SU-DHL-6 (cell line): ENCODE measurements at regions not wholly inside any gene's neighbourhood (a gene's known extent, or its start where the extent isn't known, plus 50 kb on each side); places are given as distances from the start of the nearest gene placed in this dataset.

Source experiments
- H2AFZ ChIP-seq: fragments of 200-600 bp; sonication (generic); 2 replicates; pipeline ENCODE4 v1.6.1; 2014; ENCODE audit warnings: low read depth, mild to moderate bottlenecking, moderate library complexity, mixed read lengths, antibody characterized with exemption, low read length; ENCODE audit not compliant: severe bottlenecking
- H3F3A ChIP-seq: fragments of 200-600 bp; shearing (Covaris generic); 2 replicates; pipeline ENCODE4 v1.6.0; 2016; ENCODE audit warnings: antibody characterized with exemption, mild to moderate bottlenecking; ENCODE audit not compliant: insufficient read depth
- H3K27ac ChIP-seq: fragments of 200-600 bp; sonication (generic); 2 replicates; pipeline ENCODE4 v1.5.1; 2016; ENCODE audit warnings: low read depth, mild to moderate bottlenecking, low read length, moderate library complexity, mixed read lengths
- H3K27me3 ChIP-seq: fragments of 200-600 bp; sonication (generic), shearing (Covaris generic); 2 replicates; pipeline ENCODE4 v1.6.0; 2014; ENCODE audit warnings: mild to moderate bottlenecking, low read length
- H3K36me3 ChIP-seq: fragments of 200-600 bp; sonication (generic); 2 replicates; pipeline ENCODE4 v1.6.1; 2014; ENCODE audit warnings: mild to moderate bottlenecking, low read length, mixed read lengths
- H3K4me2 ChIP-seq: fragments of 300-600, 200-600 bp; shearing (Covaris generic), sonication (generic); 2 replicates; pipeline ENCODE4 v1.6.0; 2014; ENCODE audit warnings: low read length, low read depth, mild to moderate bottlenecking; ENCODE audit not compliant: poor library complexity, severe bottlenecking
- H3K4me3 ChIP-seq: fragments of 200-600 bp; sonication (generic); 2 replicates; pipeline ENCODE4 v1.5.1; 2014; ENCODE audit warnings: antibody characterized with exemption, low read length, mild to moderate bottlenecking, mixed read lengths; ENCODE audit not compliant: insufficient read depth, poor library complexity, severe bottlenecking
- H3K79me2 ChIP-seq: fragments of 200-600 bp; sonication (generic); 2 replicates; pipeline ENCODE4 v1.6.1; 2014; ENCODE audit warnings: mild to moderate bottlenecking, low read length, moderate library complexity; ENCODE audit not compliant: insufficient read depth
- H3K9ac ChIP-seq: fragments of 200-600 bp; sonication (generic); 2 replicates; pipeline ENCODE4 v1.7.0; 2014; ENCODE audit warnings: mild to moderate bottlenecking, low read length
- H3K9me2 ChIP-seq: fragments of 200-600 bp; sonication (generic); replicated peaks from 2 replicates; pipeline ENCODE4 v1.6.1; 2014; ENCODE audit warnings: low read length; ENCODE audit not compliant: insufficient read depth
- H3K9me3 ChIP-seq: fragments of 200-600 bp; sonication (generic); 2 replicates; pipeline ENCODE4 v1.6.1; 2014; ENCODE audit warnings: low read length, mixed read lengths; ENCODE audit not compliant: insufficient read depth
- H4K20me1 ChIP-seq: fragments of 200-600 bp; sonication (generic); 2 replicates; pipeline ENCODE4 v1.6.1; 2014; ENCODE audit warnings: low read depth, mild to moderate bottlenecking, antibody characterized with exemption, low read length, moderate library complexity, mixed read lengths
- EZH2phosphoT487 ChIP-seq: fragments of 200-600 bp; sonication (generic), shearing (Covaris generic); conservative IDR thresholded peaks from 2 replicates; pipeline ENCODE4 v1.6.1; 2018; ENCODE audit warnings: mild to moderate bottlenecking, antibody characterized with exemption, low read length, moderate library complexity, mixed read lengths
- TF ChIP-seq, protein P1 (sequence below): fragments of 200-600 bp; sonication (generic); IDR thresholded peaks from one replicate; pipeline ENCODE4 v1.5.1; 2017; ENCODE audit warnings: antibody characterized with exemption, mild to moderate bottlenecking, low read length, moderate library complexity; ENCODE audit not compliant: insufficient read depth, poor library complexity, severe bottlenecking

DNA sequence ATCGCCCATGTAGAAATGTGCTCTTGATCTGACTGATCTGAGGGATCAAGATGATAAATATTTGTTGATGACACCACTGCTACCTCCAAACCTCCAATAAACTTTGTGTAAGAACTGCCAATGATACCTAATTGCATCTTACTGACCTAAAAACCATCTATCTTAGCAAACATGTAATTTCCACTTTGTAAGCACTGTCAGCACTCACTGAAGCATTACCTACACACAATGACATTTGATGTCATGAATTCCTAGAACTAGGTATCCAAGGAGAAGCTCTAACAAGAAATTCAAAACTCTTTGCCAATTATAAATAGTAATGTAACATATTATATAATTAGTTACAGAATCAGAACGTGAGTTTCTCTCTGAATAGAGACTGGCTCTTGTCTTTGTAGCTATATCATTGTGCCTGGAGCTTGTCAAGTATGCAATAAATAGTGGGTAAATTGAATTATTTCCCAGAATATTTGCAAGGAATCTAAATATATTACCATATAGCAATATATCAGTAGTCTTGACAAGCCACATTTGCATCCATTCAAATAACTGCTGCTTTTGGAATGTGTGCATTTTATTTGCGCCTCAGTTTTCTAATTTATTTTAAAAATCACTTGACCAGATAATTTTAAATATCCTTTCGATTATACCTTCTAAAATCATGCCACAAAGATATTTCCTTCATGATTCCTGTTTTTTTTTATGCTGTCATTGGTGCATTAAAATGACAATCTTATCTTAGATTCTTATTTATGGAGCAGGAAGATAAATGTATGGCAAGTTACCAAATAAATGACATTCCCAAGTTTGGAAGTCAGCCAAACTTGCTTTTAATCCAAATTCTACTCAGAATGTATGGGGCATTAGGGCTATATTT lies 232.3 kb upstream of the NEIL3 start:
- TF ChIP-seq EZH2phosphoT487: no peak
- TF ChIP-seq, protein P1, sequence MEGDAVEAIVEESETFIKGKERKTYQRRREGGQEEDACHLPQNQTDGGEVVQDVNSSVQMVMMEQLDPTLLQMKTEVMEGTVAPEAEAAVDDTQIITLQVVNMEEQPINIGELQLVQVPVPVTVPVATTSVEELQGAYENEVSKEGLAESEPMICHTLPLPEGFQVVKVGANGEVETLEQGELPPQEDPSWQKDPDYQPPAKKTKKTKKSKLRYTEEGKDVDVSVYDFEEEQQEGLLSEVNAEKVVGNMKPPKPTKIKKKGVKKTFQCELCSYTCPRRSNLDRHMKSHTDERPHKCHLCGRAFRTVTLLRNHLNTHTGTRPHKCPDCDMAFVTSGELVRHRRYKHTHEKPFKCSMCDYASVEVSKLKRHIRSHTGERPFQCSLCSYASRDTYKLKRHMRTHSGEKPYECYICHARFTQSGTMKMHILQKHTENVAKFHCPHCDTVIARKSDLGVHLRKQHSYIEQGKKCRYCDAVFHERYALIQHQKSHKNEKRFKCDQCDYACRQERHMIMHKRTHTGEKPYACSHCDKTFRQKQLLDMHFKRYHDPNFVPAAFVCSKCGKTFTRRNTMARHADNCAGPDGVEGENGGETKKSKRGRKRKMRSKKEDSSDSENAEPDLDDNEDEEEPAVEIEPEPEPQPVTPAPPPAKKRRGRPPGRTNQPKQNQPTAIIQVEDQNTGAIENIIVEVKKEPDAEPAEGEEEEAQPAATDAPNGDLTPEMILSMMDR: no peak
- H3F3A ChIP-seq: no peaks in the 10 kb centered on the region
- H3K27me3 ChIP-seq: no peaks in the 10 kb centered on the region
- H3K36me3 ChIP-seq: no peaks in the 10 kb centered on the region
- H3K9me2 ChIP-seq: no peaks in the 10 kb centered on the region
- H3K4me2 ChIP-seq: no peak overlapping the region
- H3K4me3 ChIP-seq: no peak overlapping the region
- no peaks in the 10 kb centered on the region for H4K20me1 ChIP-seq
- no peak overlapping the region for H2AFZ ChIP-seq
- H3K9me3 ChIP-seq: no peaks in the 10 kb centered on the region
- H3K27ac ChIP-seq: no peak overlapping the region
- H3K79me2 ChIP-seq: no peaks in the 10 kb centered on the region
- no peak overlapping the region for H3K9ac ChIP-seq

DNA sequence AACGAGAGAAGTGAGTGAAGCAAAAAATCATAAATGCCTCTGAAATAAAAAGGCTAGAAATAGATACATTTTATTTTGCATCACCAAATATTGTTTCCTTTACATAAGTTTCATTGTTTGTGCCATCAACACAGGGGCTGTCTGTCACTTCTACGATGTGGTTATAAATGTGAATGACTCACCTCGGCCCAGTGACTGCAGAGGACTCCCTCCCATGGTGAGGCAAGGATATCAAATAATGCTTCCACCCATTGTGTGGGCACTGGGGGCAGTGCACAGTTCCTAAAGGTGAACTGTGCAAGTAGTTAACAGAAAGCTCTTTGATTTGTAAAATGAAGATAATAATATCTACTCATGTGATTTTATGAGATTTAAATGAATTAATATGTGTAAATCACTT lies 230.3 kb upstream of the NEIL3 start:
- Histone ChIP-seq H3F3A (no peaks in the 10 kb centered on the region), H3K79me2 (no peaks in the 10 kb centered on the region), H3K27me3 (no peaks in the 10 kb centered on the region), H3K4me2 (no peak overlapping the region), H3K9me2 (no peaks in the 10 kb centered on the region), H3K9ac (no peak overlapping the region), H3K27ac (no peak overlapping the region), H3K36me3 (no peaks in the 10 kb centered on the region), H3K9me3 (no peaks in the 10 kb centered on the region), H3K4me3 (no peak overlapping the region), H2AFZ (no peak overlapping the region), H4K20me1 (no peaks in the 10 kb centered on the region)
- no peak for TF ChIP-seq EZH2phosphoT487
- TF ChIP-seq, protein P1: no peak

DNA sequence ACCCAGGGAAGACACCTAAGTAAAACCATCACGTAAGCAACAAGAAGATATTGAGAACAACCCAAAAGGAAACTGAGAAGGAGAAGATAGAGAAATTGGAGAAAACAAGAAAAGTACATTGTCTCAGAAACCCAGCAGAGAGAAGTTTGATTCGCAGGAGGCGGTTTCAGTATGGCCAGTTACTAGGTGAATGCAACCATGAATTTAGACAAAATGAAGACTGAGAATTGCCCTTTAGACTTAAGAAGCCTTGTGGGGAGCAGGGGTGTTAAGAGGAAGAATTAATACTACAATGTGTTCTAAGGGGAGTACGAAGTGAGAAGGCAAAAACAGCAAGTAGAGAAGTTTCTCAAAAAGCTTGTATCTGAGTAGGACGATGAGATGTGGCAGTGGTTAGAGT lies 229.3 kb upstream of the NEIL3 start:
- Histone ChIP-seq H3K9ac (no peak overlapping the region), H2AFZ (no peak overlapping the region), H3K4me2 (no peak overlapping the region), H3K9me2 (no peaks in the 10 kb centered on the region), H3K9me3 (no peaks in the 10 kb centered on the region), H3K79me2 (no peaks in the 10 kb centered on the region), H3K27me3 (no peaks in the 10 kb centered on the region), H3K27ac (no peak overlapping the region), H3K4me3 (no peak overlapping the region), H3K36me3 (no peaks in the 10 kb centered on the region), H4K20me1 (no peaks in the 10 kb centered on the region), H3F3A (no peaks in the 10 kb centered on the region)
- TF ChIP-seq, protein P1: no peak
- TF ChIP-seq EZH2phosphoT487: no peak
